SU-DHL-6 (cell line): ENCODE measurements at regions not wholly inside any gene's neighbourhood (a gene's known extent, or its start where the extent isn't known, plus 50 kb on each side); places are given as distances from the start of the nearest gene placed in this dataset.

ENCODE experiments used
- H2AFZ ChIP-seq: fragments of 200-600 bp; sonication (generic); 2 replicates; pipeline ENCODE4 v1.6.1; 2014; ENCODE audit warnings: low read depth, mild to moderate bottlenecking, moderate library complexity, mixed read lengths, antibody characterized with exemption, low read length; ENCODE audit not compliant: severe bottlenecking
- H3F3A ChIP-seq: fragments of 200-600 bp; shearing (Covaris generic); 2 replicates; pipeline ENCODE4 v1.6.0; 2016; ENCODE audit warnings: antibody characterized with exemption, mild to moderate bottlenecking; ENCODE audit not compliant: insufficient read depth
- H3K27ac ChIP-seq: fragments of 200-600 bp; sonication (generic); 2 replicates; pipeline ENCODE4 v1.5.1; 2016; ENCODE audit warnings: low read depth, mild to moderate bottlenecking, low read length, moderate library complexity, mixed read lengths
- H3K27me3 ChIP-seq: fragments of 200-600 bp; sonication (generic), shearing (Covaris generic); 2 replicates; pipeline ENCODE4 v1.6.0; 2014; ENCODE audit warnings: mild to moderate bottlenecking, low read length
- H3K36me3 ChIP-seq: fragments of 200-600 bp; sonication (generic); 2 replicates; pipeline ENCODE4 v1.6.1; 2014; ENCODE audit warnings: mild to moderate bottlenecking, low read length, mixed read lengths
- H3K4me2 ChIP-seq: fragments of 300-600, 200-600 bp; shearing (Covaris generic), sonication (generic); 2 replicates; pipeline ENCODE4 v1.6.0; 2014; ENCODE audit warnings: low read length, low read depth, mild to moderate bottlenecking; ENCODE audit not compliant: poor library complexity, severe bottlenecking
- H3K4me3 ChIP-seq: fragments of 200-600 bp; sonication (generic); 2 replicates; pipeline ENCODE4 v1.5.1; 2014; ENCODE audit warnings: antibody characterized with exemption, low read length, mild to moderate bottlenecking, mixed read lengths; ENCODE audit not compliant: insufficient read depth, poor library complexity, severe bottlenecking
- H3K79me2 ChIP-seq: fragments of 200-600 bp; sonication (generic); 2 replicates; pipeline ENCODE4 v1.6.1; 2014; ENCODE audit warnings: mild to moderate bottlenecking, low read length, moderate library complexity; ENCODE audit not compliant: insufficient read depth
- H3K9ac ChIP-seq: fragments of 200-600 bp; sonication (generic); 2 replicates; pipeline ENCODE4 v1.7.0; 2014; ENCODE audit warnings: mild to moderate bottlenecking, low read length
- H3K9me2 ChIP-seq: fragments of 200-600 bp; sonication (generic); replicated peaks from 2 replicates; pipeline ENCODE4 v1.6.1; 2014; ENCODE audit warnings: low read length; ENCODE audit not compliant: insufficient read depth
- H3K9me3 ChIP-seq: fragments of 200-600 bp; sonication (generic); 2 replicates; pipeline ENCODE4 v1.6.1; 2014; ENCODE audit warnings: low read length, mixed read lengths; ENCODE audit not compliant: insufficient read depth
- H4K20me1 ChIP-seq: fragments of 200-600 bp; sonication (generic); 2 replicates; pipeline ENCODE4 v1.6.1; 2014; ENCODE audit warnings: low read depth, mild to moderate bottlenecking, antibody characterized with exemption, low read length, moderate library complexity, mixed read lengths
- CTCF ChIP-seq: fragments of 200-600 bp; sonication (generic); IDR thresholded peaks from one replicate; pipeline ENCODE4 v1.5.1; 2017; ENCODE audit warnings: antibody characterized with exemption, mild to moderate bottlenecking, low read length, moderate library complexity; ENCODE audit not compliant: insufficient read depth, poor library complexity, severe bottlenecking
- EZH2phosphoT487 ChIP-seq: fragments of 200-600 bp; sonication (generic), shearing (Covaris generic); conservative IDR thresholded peaks from 2 replicates; pipeline ENCODE4 v1.6.1; 2018; ENCODE audit warnings: mild to moderate bottlenecking, antibody characterized with exemption, low read length, moderate library complexity, mixed read lengths

- TF ChIP-seq CTCF = no peak
- no peak for TF ChIP-seq EZH2phosphoT487
- H3K27me3 ChIP-seq = no peaks in the 10 kb centered on the region
- H3K4me3 ChIP-seq = no peak overlapping the region
- no peaks in the 10 kb centered on the region for H3K9me3 ChIP-seq
- H3K79me2 ChIP-seq = no peaks in the 10 kb centered on the region
- no peaks in the 10 kb centered on the region for H4K20me1 ChIP-seq
- H3K9me2 ChIP-seq = no peaks in the 10 kb centered on the region
- H3K4me2 ChIP-seq = no peak overlapping the region
- H3K9ac ChIP-seq = no peak overlapping the region
- H3K36me3 ChIP-seq = no peaks in the 10 kb centered on the region
- H2AFZ ChIP-seq = no peak overlapping the region
- no peak overlapping the region for H3K27ac ChIP-seq
- H3F3A ChIP-seq = no peaks in the 10 kb centered on the region
Measured at GRCh38 chrX:98568795-98569194, 1685.1 kb downstream of the RPA4 start.

- Histone ChIP-seq H3K9me3 (no peaks in the 10 kb centered on the region), H3K4me3 (no peak overlapping the region), H3K9ac (no peak overlapping the region), H4K20me1 (no peaks in the 10 kb centered on the region), H3K79me2 (no peaks in the 10 kb centered on the region), H3K4me2 (no peak overlapping the region), H2AFZ (no peak overlapping the region), H3K27me3 (no peaks in the 10 kb centered on the region), H3K36me3 (no peaks in the 10 kb centered on the region), H3F3A (no peaks in the 10 kb centered on the region), H3K27ac (no peak overlapping the region), H3K9me2 (no peaks in the 10 kb centered on the region)
- TF ChIP-seq CTCF = no peak
- TF ChIP-seq EZH2phosphoT487 = no peak
Measured at GRCh38 chrX:98605941-98606340, 1722.2 kb downstream of the RPA4 start.

GRCh38 chrX:98607739-98608138, 1724.0 kb downstream of the RPA4 start:
- TF ChIP-seq CTCF = no peak
- no peak for TF ChIP-seq EZH2phosphoT487
- H3K9me3 ChIP-seq = no peaks in the 10 kb centered on the region
- H2AFZ ChIP-seq = no peak overlapping the region
- H3K9ac ChIP-seq = no peak overlapping the region
- H3K79me2 ChIP-seq = no peaks in the 10 kb centered on the region
- no peaks in the 10 kb centered on the region for H3F3A ChIP-seq
- no peaks in the 10 kb centered on the region for H3K9me2 ChIP-seq
- H4K20me1 ChIP-seq = no peaks in the 10 kb centered on the region
- H3K4me2 ChIP-seq = no peak overlapping the region
- no peak overlapping the region for H3K27ac ChIP-seq
- H3K4me3 ChIP-seq = no peak overlapping the region
- H3K27me3 ChIP-seq = no peaks in the 10 kb centered on the region
- H3K36me3 ChIP-seq = no peaks in the 10 kb centered on the region

- H3F3A ChIP-seq = no peaks in the 10 kb centered on the region
- H3K27me3 ChIP-seq = no peaks in the 10 kb centered on the region
- no peak overlapping the region for H3K4me2 ChIP-seq
- H3K36me3 ChIP-seq = no peaks in the 10 kb centered on the region
- no peak overlapping the region for H2AFZ ChIP-seq
- H3K79me2 ChIP-seq = no peaks in the 10 kb centered on the region
- no peaks in the 10 kb centered on the region for H3K9me3 ChIP-seq
- H3K9ac ChIP-seq = no peak overlapping the region
- H3K27ac ChIP-seq = no peak overlapping the region
- no peaks in the 10 kb centered on the region for H4K20me1 ChIP-seq
- H3K9me2 ChIP-seq = no peaks in the 10 kb centered on the region
- TF ChIP-seq EZH2phosphoT487 (no peak), CTCF (no peak)
- no peak overlapping the region for H3K4me3 ChIP-seq
Measured at GRCh38 chrX:98627645-98628044, 1743.9 kb downstream of the RPA4 start.
